ENCODE measurements at regions not wholly inside any gene's neighbourhood (a gene's known extent, or its start where the extent isn't known, plus 50 kb on each side); places are given as distances from the start of the nearest gene placed in this dataset.
"Not testable (repeated sequence)": the region's sequence is repeated elsewhere in the genome, so short reads cannot be mapped to it uniquely, and the experiment has no call there.

- DNase-seq = not testable (repeated sequence)
Observed at GRCh38 chr5:56731473-56731872, 83.9 kb upstream of the MAP3K1 start.

- no peak for DNase-seq
Observed at GRCh38 chr5:56729488-56729887, 85.9 kb upstream of the MAP3K1 start.

DNA sequence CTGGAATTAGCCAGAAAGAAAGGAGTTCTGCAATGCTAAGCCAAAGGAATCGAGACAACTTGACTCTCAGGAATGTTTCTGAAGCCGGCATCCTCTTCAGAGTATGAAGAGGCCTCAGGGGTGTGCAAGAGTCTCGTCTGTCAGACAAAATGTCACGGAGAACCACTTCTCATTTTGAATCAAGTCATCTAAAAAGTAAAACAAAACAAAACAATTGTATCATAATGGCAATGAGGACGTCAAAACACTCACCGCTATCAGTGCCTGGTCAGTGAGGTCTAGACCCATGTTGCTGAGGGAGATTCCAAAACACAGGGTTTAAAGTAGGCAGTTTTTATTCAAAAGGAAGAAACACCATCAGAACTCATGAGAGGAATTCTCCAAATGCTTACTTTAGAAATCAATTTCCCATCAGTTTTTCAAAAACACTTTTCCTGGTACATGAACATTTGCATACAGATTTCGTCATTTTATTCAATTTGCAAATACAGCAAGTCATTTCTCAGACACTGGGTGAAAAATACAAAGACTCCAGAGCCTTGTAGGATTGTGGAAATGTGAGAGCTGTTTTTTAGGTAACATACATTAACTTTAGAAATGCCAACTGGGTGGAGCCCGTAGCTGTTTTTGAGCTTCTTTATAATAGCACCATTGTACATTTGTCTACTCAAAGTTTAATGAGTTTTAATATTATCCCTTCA, 89.5 kb upstream of the MAP3K1 start:
- DNase-seq = no peak

GRCh38 chr5:56724857-56725256, 90.5 kb upstream of the MAP3K1 start:
- DNase-seq = not testable (repeated sequence)

GRCh38 chr5:56722317-56722716, 93.0 kb upstream of the MAP3K1 start:
- DNase-seq = no peak

- no peak for DNase-seq
Observed at GRCh38 chr5:56717253-56717987, 97.9 kb upstream of the MAP3K1 start.

DNA sequence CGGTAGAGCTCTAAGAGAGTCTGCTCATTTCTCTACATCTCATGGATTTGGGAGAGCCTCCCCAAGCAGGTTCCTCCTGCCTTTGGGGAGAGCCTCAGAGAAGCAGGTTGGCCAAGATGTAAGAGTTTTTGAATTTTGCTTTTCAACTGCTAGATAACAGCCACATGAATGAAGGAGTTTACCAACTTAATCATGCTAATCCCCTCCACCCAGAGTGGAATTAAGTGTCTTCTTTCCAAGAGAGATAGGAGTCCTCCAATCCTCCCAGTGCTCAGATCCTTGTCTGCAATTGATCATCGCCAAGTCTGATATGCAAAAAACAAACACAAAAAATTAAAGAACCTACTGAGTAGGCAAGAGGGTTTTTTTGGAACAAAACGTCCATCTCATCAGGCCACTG, 99.4 kb upstream of the MAP3K1 start:
- DNase-seq = no peak

GRCh38 chr5:56712895-56713591, 102.3 kb upstream of the MAP3K1 start:
- DNase-seq = no peak

GRCh38 chr5:56710826-56711590, 104.3 kb upstream of the MAP3K1 start:
- DNase-seq = no peak

- no peak for DNase-seq
Observed at GRCh38 chr5:56706504-56706903, 108.8 kb upstream of the MAP3K1 start.

DNA sequence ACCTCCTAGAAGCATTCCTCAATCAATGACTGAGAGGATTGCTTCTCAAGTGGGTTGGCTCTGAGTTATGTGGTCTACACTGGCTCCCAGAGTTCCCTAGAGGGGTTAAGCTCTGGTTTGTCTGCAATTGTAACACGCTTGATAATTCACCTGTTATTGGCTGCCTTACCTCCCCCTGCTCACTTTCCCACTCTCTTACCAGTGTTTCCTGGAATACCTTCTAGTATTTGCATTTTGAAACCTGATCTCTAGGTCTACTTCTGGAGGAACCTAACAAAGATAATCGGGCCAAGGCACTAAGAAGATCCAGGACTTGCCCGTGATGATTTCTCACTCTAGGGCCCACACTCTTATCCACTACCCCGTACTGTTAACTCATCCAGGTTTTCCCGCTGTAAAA, 110.1 kb upstream of the MAP3K1 start:
- no peak for DNase-seq

DNA sequence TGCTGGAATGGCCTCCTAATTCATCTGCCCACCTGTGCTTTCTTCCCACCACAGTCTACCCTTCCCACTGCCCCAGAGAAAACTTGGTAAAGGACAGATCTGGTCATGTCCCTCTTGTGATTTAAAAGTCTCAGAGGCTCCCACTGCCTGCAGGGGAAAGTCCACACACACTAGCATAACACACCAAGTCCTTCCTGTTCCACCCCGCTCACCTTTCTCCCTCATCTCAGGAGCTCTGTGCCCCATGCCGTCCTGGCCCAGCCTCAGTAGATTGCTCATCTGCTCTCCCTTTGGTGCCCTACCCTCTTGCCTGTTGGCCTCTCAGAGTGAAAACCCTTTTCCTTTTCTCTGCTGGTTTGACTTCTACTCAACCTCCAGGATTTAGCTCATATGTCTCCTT, 111.4 kb upstream of the MAP3K1 start:
- no peak for DNase-seq

- no peak for DNase-seq
Observed at GRCh38 chr5:56700711-56701110, 114.6 kb upstream of the MAP3K1 start.

DNA sequence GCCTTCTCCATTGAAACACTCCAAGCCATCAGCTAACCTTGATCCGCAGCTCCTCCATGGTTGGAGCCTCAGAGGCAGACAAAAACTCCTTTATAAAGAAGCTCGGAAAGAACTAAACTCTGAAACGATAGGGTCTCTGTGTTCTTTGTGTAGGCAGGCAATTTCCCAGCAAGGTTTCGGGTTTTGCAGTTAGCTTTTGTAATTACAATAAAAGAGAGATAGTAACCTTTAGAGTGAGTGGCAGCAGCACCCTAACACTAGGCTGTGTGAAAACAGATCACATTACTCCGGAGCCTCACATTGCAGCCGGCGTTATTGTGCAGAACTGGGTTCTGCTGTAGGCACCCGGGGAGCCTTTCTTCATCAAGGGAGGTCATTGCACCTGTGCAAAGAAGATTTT, 115.8 kb upstream of the MAP3K1 start:
- no peak for DNase-seq

DNA sequence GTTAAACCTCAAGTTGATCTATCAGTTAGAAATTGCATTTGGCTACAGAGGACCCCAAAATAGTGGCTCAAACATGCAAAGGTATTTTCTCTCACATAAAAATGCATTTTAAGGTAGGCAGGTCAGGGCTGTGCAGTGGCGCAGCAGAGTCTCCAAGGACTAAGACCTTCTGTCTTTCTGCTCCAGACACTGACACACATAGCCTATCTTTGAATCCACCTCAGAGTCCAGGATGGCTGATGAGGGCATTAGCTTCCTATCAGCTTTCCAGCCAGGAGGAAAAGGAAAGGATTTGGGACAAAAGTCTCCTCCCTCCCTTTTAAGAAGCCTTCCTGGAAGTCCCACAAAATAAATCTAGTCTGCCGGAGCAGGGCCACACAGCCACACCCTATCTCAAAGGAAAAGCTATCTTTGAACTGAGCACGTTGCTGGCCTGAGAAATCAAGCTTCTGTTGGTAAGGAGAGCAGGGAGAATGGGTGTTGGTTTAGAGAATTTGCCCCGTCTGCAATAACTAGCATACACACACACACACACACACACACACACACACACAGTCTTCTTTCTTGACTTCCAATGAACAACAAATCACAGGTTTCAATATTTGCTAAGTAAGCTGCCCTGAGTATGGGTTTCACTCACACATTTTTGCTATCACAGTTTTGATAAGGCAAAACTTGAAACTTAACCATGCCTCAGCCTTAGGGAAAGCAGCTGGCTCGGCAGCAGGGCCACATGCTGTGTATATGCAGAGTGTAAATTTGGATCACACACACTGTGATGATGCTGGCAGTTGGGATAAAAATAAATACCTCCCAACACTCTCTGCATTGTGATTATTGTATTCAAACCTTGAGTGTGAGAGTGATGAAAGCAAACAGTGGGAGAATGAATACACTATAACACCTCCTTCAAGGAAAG, 116.6 kb upstream of the MAP3K1 start:
- DNase-seq = no peak

- DNase-seq = peak; percentile 10
Observed at GRCh38 chr5:56696900-56697299, 118.4 kb upstream of the MAP3K1 start.

GRCh38 chr5:56693220-56693579, 122.1 kb upstream of the MAP3K1 start:
- no peak for DNase-seq

GRCh38 chr5:56692359-56693219, 122.8 kb upstream of the MAP3K1 start:
- no peak for DNase-seq

DNA sequence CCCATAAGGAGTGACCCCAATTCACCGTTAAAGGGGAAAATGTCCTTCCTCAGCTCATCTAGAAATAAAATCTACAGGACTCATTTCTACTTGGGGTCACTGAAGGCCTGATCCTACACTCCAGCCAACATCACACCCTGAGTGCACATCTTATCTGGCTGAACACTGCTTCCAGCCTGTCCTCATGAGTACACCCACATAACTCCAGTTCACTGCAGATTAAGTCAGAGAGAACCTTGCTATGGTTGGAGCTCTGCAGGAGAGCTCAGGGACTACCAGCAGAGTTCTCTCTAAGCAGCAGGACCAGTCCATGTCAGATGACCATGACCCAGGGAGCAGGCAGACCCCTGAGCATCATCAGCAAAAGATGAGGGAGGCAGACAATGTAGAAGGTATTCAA, 126.9 kb upstream of the MAP3K1 start:
- no peak for DNase-seq

DNA sequence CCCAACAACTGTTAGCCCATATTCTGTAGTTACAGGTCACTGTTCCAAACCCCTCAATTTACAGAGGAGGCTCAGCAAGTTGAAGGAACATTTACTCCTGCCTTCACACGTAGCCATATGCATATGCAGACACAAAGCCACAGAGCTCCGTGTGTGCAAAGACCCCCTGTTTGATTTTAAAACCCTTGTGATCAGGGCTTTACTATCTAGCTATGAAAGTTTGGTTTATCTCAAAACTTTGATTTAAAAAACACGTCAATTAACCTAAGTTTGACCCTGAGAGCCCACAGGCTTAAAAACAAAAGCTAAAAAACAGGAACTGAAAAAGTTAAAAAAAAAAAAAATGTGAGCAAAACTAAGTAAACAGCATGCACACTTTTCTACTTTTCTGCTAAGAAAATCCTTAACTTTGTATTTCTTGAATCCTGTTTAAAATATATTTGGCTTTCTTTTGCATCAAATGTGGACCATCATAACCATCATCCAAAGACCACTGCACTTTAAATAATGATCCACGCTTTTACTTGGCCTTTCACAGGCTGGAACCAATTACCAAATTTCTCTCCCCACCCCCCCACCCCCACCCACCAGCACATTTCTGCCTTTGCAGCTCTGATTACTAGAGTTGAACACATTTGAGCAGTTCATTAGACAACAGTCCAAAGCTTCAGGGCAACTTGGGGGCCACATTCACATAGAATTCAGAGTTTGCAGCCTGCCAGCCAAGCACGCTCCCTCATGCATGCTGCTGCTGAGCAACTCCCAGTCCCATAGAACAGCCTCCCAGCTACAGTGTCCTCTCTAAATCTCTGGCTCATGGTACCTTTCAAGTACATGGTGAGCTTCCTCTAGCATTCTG, 128.8 kb upstream of the MAP3K1 start:
- no peak for DNase-seq
